Sigmoid colon (tissue), 6 donors: ENCODE measurements at regions not wholly inside any gene's neighbourhood (a gene's known extent, or its start where the extent isn't known, plus 50 kb on each side); places are given as distances from the start of the nearest gene placed in this dataset.

Experiments used
- DNase-seq: peaks from one replicate; pipeline ENCODE4 v3.0.0-alpha.2; 2019
- H3K27ac ChIP-seq, 4 donors: fragments of 200-600 bp; sonication (generic); one replicate each; pipeline ENCODE4 v1.5.1; 2016 to 2019; ENCODE audit warnings: mild to moderate bottlenecking in 1 of 4
- H3K27me3 ChIP-seq, 3 donors: fragments of 200-600 bp; sonication (generic); one replicate each; pipeline ENCODE4 v1.5.1; 2019; ENCODE audit warnings: mild to moderate bottlenecking in 1 of 3
- H3K36me3 ChIP-seq, 4 donors: fragments of 200-600 bp; sonication (generic); one replicate each; pipeline ENCODE4 v1.5.1; 2016 to 2019
- H3K4me1 ChIP-seq, 4 donors: fragments of 200-600 bp; sonication (generic); one replicate each; pipeline ENCODE4 v1.5.1; 2017 to 2019
- H3K4me3 ChIP-seq, 4 donors: fragments of 200-600 bp; sonication (generic); one replicate each; pipeline ENCODE4 v1.5.1; 2017 to 2019; ENCODE audit warnings: mild to moderate bottlenecking in 2 of 4, moderate library complexity in 1 of 4
- H3K9me3 ChIP-seq, 4 donors: fragments of 200-600 bp in 3 of 4; sonication (generic) in 3 of 4; one replicate each; pipeline versions ENCODE4 v1.5.1 to v1.6.1; 2013 to 2019
- EP300 ChIP-seq, 4 donors: sonication (generic); formaldehyde crosslinking; IDR thresholded peaks; one replicate each; pipeline ENCODE4 v1.6.1; 2017; ENCODE audit warnings: antibody characterized with exemption in 4 of 4
- POLR2A ChIP-seq, 2 donors: fragments of 450-650 bp; IDR thresholded peaks; one replicate each; pipeline ENCODE4 v1.6.1; 2016; ENCODE audit warnings: antibody characterized with exemption in 2 of 2, mild to moderate bottlenecking in 2 of 2, moderate library complexity in 2 of 2
- POLR2AphosphoS5 ChIP-seq, 4 donors: sonication (generic); formaldehyde crosslinking; IDR thresholded peaks; one replicate each; pipeline ENCODE4 v1.6.1; 2017; ENCODE audit warnings: antibody characterized with exemption in 4 of 4
- WGBS, 2 donors: extraction: QIAGEN DNeasy Blood & Tissue Kit; methylation state at CpG; one replicate each; pipeline ENCODE4 v1.1.7; 2013; 5-methylcytosine and 5-hydroxymethylcytosine counted together
- intact Hi-C: fragments of 100-400 bp; cut with DNase I; formaldehyde crosslinking; loops from one replicate; pipeline ENCODE4 v1.15.1; 2023
- TF ChIP-seq, protein P1 (sequence below), 4 experiments: fragments of 450-650 bp in 3 of 4; fragments of 200-600 bp in 1 of 4; IDR thresholded peaks; one replicate each; pipeline ENCODE4 v1.5.1; 2016 to 2019; ENCODE audit warnings: antibody characterized with exemption in 4 of 4, mild to moderate bottlenecking in 3 of 4, moderate library complexity in 2 of 4
- donor health status: healthy with polysubstance abuse.
- donor health status: healthy.

DNA sequence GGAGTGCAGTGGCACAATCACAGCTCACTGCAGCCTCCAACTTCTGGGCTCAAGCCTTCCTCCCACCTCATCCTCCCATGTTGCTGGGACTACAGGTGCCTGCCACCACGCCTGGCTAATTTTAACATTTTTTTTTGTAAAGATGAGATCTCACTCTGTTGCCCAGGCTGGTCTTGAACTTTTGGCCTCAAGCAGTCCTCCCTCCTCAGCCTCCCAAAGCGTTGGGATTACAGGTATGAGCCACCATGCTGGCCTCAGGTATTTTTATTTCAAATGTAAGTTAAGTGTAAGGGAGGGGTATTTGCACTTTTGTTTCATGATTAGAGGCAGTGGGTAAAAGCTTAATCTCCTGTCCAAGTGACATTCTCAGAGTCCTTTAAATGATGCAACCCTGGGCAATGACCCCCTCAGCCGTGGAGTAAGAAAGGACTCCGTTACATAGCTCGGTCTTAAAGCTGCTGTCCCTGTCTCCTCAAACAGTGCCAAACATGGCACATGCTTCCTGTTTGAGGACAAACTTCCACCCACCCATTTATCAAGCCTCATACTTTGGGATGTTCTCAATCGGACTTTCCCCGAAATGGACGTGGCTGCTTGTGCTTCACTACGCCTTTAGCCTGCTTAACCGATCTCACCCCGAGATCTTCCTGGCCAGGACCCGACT lies 296.1 kb downstream of the BAMBI start:
- WGBS, 2 donors, result 78 to 84% methylated on average over 12 of the region's 12 CpGs
- TF ChIP-seq EP300 (IDR thresholded peaks at IDR 0.05) (no peak), POLR2AphosphoS5 (IDR thresholded peaks at IDR 0.05) (no peak), POLR2A (IDR thresholded peaks at IDR 0.05) (no peak)
- TF ChIP-seq, protein P1, sequence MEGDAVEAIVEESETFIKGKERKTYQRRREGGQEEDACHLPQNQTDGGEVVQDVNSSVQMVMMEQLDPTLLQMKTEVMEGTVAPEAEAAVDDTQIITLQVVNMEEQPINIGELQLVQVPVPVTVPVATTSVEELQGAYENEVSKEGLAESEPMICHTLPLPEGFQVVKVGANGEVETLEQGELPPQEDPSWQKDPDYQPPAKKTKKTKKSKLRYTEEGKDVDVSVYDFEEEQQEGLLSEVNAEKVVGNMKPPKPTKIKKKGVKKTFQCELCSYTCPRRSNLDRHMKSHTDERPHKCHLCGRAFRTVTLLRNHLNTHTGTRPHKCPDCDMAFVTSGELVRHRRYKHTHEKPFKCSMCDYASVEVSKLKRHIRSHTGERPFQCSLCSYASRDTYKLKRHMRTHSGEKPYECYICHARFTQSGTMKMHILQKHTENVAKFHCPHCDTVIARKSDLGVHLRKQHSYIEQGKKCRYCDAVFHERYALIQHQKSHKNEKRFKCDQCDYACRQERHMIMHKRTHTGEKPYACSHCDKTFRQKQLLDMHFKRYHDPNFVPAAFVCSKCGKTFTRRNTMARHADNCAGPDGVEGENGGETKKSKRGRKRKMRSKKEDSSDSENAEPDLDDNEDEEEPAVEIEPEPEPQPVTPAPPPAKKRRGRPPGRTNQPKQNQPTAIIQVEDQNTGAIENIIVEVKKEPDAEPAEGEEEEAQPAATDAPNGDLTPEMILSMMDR (IDR thresholded peaks at IDR 0.05), result no peak

DNA sequence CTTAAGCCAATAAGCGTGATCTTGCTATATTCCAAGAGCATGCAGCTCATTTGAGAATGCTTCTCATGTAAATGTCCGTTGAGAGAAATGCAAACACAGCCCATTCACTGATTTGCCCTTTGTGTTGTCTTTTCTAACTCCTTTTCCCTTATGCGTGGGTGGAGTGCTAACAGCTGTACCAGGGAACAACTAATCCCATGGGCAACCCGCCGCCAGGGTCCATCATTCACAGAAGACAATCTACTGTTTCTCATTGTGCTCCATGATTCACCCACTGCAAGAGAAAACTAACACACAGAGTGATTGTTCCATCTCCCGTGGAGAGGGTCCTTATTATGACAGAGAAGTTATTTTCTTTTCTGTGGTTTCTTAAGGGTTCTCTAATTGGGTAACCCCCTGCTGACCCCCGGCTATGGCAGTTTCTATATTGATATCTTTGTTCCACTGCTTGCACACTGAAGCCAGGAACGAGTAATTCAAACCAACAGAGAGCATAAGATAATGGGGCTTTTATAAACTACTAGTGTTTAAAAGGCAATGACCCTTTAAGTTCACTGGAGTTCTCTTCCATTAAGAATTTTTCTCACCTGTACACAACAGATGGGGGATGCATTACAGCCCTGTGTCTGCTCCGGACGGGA lies 298.7 kb downstream of the BAMBI start:
- intact Hi-C loops, result no loop called here
- DNase-seq, result no peak

More for the DNA sequence above, 296.1 kb downstream of the BAMBI start:
- no peaks in the 10 kb centered on the region for H3K4me1 ChIP-seq
- no peaks in the 10 kb centered on the region for H3K9me3 ChIP-seq
- no peak for DNase-seq
- H3K4me3 ChIP-seq, result no peak overlapping the region
- no peaks in the 10 kb centered on the region for H3K36me3 ChIP-seq
- H3K27ac ChIP-seq, result no peak overlapping the region
- intact Hi-C loops, result no loop called here
- H3K27me3 ChIP-seq, result no peaks in the 10 kb centered on the region

DNA sequence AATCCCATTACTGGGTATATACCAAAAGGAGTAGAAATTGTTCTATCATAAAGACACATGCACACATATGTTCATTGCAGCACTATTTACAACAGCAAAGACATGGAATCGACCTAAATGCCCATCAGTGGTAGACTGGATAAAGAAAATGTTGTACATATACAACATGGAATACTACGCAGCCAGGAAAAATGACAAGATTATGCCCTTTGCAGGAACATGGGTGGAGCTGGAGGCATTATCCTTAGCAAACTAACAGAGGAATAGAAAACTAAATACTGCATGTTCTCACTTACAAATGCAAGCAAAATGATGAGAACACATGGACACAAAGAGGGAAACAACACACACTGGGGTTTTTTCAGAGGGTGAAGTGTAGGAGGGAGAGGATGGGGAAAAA lies 300.2 kb downstream of the BAMBI start:
- H3K27ac ChIP-seq, result no peak overlapping the region
- no peak for DNase-seq
- H3K9me3 ChIP-seq, result no peaks in the 10 kb centered on the region
- no peak overlapping the region for H3K4me3 ChIP-seq
- no peaks in the 10 kb centered on the region for H3K36me3 ChIP-seq
- no peaks in the 10 kb centered on the region for H3K27me3 ChIP-seq
- TF ChIP-seq, protein P1 (IDR thresholded peaks at IDR 0.05), result no peak
- TF ChIP-seq POLR2AphosphoS5 (IDR thresholded peaks at IDR 0.05) (no peak), POLR2A (IDR thresholded peaks at IDR 0.05) (no peak)
- no peaks in the 10 kb centered on the region for H3K4me1 ChIP-seq
- WGBS, 2 donors, result 54 to 78% methylated on average over 2 of the region's 2 CpGs
- intact Hi-C loops, result no loop called here

More for the DNA sequence above, 298.7 kb downstream of the BAMBI start:
- no peak overlapping the region for H3K4me3 ChIP-seq
- H3K27ac ChIP-seq, result no peak overlapping the region
- 50 to 73% methylated on average over 10 of the region's 10 CpGs for WGBS, 2 donors
- TF ChIP-seq, protein P1 (IDR thresholded peaks at IDR 0.05), result no peak
- TF ChIP-seq EP300 (IDR thresholded peaks at IDR 0.05), result no peak
- TF ChIP-seq POLR2AphosphoS5 (IDR thresholded peaks at IDR 0.05), result no peak
- TF ChIP-seq POLR2A (IDR thresholded peaks at IDR 0.05), result no peak
- H3K4me1 ChIP-seq, result no peaks in the 10 kb centered on the region
- no peaks in the 10 kb centered on the region for H3K27me3 ChIP-seq
- no peaks in the 10 kb centered on the region for H3K9me3 ChIP-seq
- no peaks in the 10 kb centered on the region for H3K36me3 ChIP-seq

DNA sequence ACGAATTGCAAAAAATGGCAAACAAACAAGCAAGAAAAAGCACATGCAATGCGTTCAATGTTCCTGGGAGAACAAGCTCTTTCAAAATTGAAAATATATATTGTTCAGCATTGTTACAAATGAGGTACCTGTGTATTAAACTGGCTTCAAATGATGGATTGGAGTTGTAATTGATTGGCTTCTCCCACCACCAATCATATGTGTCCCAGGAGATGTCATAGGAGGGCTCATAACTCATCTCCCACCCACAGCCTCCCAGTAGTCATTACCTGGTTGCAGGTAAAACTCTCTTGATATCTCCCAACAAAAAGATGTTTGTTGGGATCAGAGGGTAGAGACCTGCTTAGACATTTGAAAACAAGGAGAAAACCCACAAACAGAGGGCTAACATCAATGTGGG lies 302.9 kb downstream of the BAMBI start:
- H3K27ac ChIP-seq, result no peak overlapping the region
- no peaks in the 10 kb centered on the region for H3K36me3 ChIP-seq
- WGBS, 2 donors, result 90 to 95% methylated on average over 2 of the region's 2 CpGs
- no peak for DNase-seq
- H3K4me3 ChIP-seq, result no peak overlapping the region
- H3K4me1 ChIP-seq, result peaks cover 0 to 7% (median 3%) of the 10 kb centered on the region in 4 donors
- H3K27me3 ChIP-seq, result no peaks in the 10 kb centered on the region
- no peak for TF ChIP-seq EP300 (IDR thresholded peaks at IDR 0.05)
- TF ChIP-seq POLR2AphosphoS5 (IDR thresholded peaks at IDR 0.05), result no peak
- TF ChIP-seq, protein P1 (IDR thresholded peaks at IDR 0.05), result no peak
- TF ChIP-seq POLR2A (IDR thresholded peaks at IDR 0.05), result no peak
- no peaks in the 10 kb centered on the region for H3K9me3 ChIP-seq
- intact Hi-C loops, result no loop called here
